A549 (cell line): ENCODE measurements at regions not wholly inside any gene's neighbourhood (a gene's known extent, or its start where the extent isn't known, plus 50 kb on each side); places are given as distances from the start of the nearest gene placed in this dataset.

ENCODE experiments used
- ATAC-seq, 2 experiments: fragments of 200-7000 bp in 1 of 2; fragments of >200 bp in 1 of 2; cut with Nextera tagmentation in 1 of 2; cut with Tn5 transposase in 1 of 2; 3 replicates each; pipeline versions ENCODE4 v1.8.0 to v1.9.1; 2018 to 2020; ENCODE audit warnings: mild to moderate bottlenecking in 1 of 2, moderate library complexity in 1 of 2
- CTCF ChIA-PET: fragments of 300-600 bp; sonication (Branson Sonifier 250); formaldehyde crosslinking; extraction: SDS; loops from one replicate; lab custom pipeline; 2021; ENCODE audit warnings: antibody characterized with exemption, inconsistent platforms; lab: Yijun Ruan, JAX
- POLR2A ChIA-PET: fragments of 350-600 bp; formaldehyde crosslinking; extraction: SDS; loops from one replicate; lab custom pipeline; 2021; ENCODE audit warnings: antibody characterized with exemption, inconsistent platforms; lab: Yijun Ruan, JAX
- DNase-seq, 2 experiments: peaks; one replicate each; pipeline versions ENCODE4 v3.0.0 to v3.0.0-alpha.2; 2011 to 2016; ENCODE audit warnings: low read depth in 1 of 2, low spot score in 1 of 2
- FAIRE-seq: peaks from 2 replicates; lab custom pipeline; 2011; peaks lifted over from hg19 to GRCh38; lab: Jason Lieb, UNC
- H3K27ac ChIP-seq, 2 experiments: fragments of >200 bp; sonication (Bioruptor Twin); formaldehyde crosslinking; 3 replicates each; pipeline ENCODE4 v1.5.1; 2016 to 2017
- H3K4me1 ChIP-seq: fragments of >200 bp; sonication (Bioruptor Twin); formaldehyde crosslinking; 3 replicates; pipeline ENCODE4 v1.6.1; 2016
- H3K4me2 ChIP-seq: fragments of >200 bp; sonication (Bioruptor Twin); formaldehyde crosslinking; 3 replicates; pipeline ENCODE4 v1.6.1; 2016
- H3K4me3 ChIP-seq: fragments of >200 bp; sonication (Bioruptor Twin); formaldehyde crosslinking; 3 replicates; pipeline ENCODE4 v1.5.1; 2016
- H3K9me3 ChIP-seq: fragments of >200 bp; sonication (Bioruptor Twin); formaldehyde crosslinking; 3 replicates; pipeline ENCODE4 v1.6.1; 2016
- CBX2 ChIP-seq: fragments of 200-600 bp; sonication (generic); IDR thresholded peaks from 2 replicates; pipeline ENCODE4 v1.6.1; 2016; ENCODE audit warnings: low read depth, mild to moderate bottlenecking, borderline replicate concordance
- CHD4 ChIP-seq: fragments of 200-600 bp; sonication (generic); IDR thresholded peaks from 2 replicates; pipeline ENCODE4 v1.6.1; 2016; ENCODE audit warnings: antibody characterized with exemption, mild to moderate bottlenecking, borderline replicate concordance
- FOSB ChIP-seq: fragments of 250-450 bp; sonication (Bioruptor Pico); IDR thresholded peaks from 2 replicates; pipeline ENCODE4 v1.5.0; 2020; ENCODE audit warnings: mild to moderate bottlenecking, moderate library complexity
- HDAC2 ChIP-seq: fragments of 200-600 bp; sonication (generic); IDR thresholded peaks from 2 replicates; pipeline ENCODE4 v1.6.1; 2016
- HMGXB4 ChIP-seq: fragments of 250-450 bp; sonication (Bioruptor Pico); IDR thresholded peaks from 2 replicates; pipeline ENCODE4 v1.5.0; 2021; ENCODE audit warnings: mild to moderate bottlenecking, moderate library complexity, borderline replicate concordance
- HOXB13 ChIP-seq: fragments of 250-450 bp; sonication (Bioruptor Pico); IDR thresholded peaks from 2 replicates; pipeline ENCODE4 v1.5.0; 2020; ENCODE audit warnings: low read depth, mild to moderate bottlenecking, moderate library complexity
- MAFK ChIP-seq: fragments of 450-650 bp; IDR thresholded peaks from 2 replicates; pipeline ENCODE4 v1.6.1; 2014; ENCODE audit not compliant: partially characterized antibody
- MYC ChIP-seq: IDR thresholded peaks from 2 replicates; pipeline ENCODE4 v1.6.1; 2012; ENCODE audit warnings: mild to moderate bottlenecking, inconsistent platforms, low read length, improper control_type of control experiment, borderline replicate concordance
- NPAS2 ChIP-seq: fragments of 250-450 bp; sonication (Bioruptor Pico); IDR thresholded peaks from 2 replicates; pipeline ENCODE4 v1.8.0; 2022; ENCODE audit warnings: mild to moderate bottlenecking, moderate library complexity, borderline replicate concordance
- POLR2A ChIP-seq: IDR thresholded peaks from 2 replicates; pipeline ENCODE4 v1.6.1; 2012; ENCODE audit warnings: mild to moderate bottlenecking, low read length
- RARB ChIP-seq: fragments of 250-450 bp; sonication (Bioruptor Pico); IDR thresholded peaks from 2 replicates; pipeline ENCODE4 v1.8.0; 2021; ENCODE audit warnings: mild to moderate bottlenecking, moderate library complexity
- REST ChIP-seq: fragments of 200-600 bp; sonication (generic); IDR thresholded peaks from 2 replicates; pipeline ENCODE4 v1.6.1; 2016; ENCODE audit warnings: antibody characterized with exemption, mild to moderate bottlenecking, moderate library complexity
- ZC3H11A ChIP-seq: fragments of 450-650 bp; IDR thresholded peaks from 2 replicates; pipeline ENCODE4 v1.6.1; 2014; ENCODE audit warnings: antibody characterized with exemption, mild to moderate bottlenecking
- ZFP36 ChIP-seq: fragments of 450-650 bp; IDR thresholded peaks from 2 replicates; pipeline ENCODE4 v1.6.1; 2014; ENCODE audit warnings: borderline replicate concordance; ENCODE audit not compliant: partially characterized antibody
- ZNF302 ChIP-seq: fragments of 250-450 bp; sonication (Bioruptor Pico); IDR thresholded peaks from 2 replicates; pipeline ENCODE4 v1.9.0; 2021; ENCODE audit warnings: inconsistent platforms, mild to moderate bottlenecking, moderate library complexity
- ZSCAN20 ChIP-seq: fragments of 250-450 bp; sonication (Bioruptor Pico); IDR thresholded peaks from 2 replicates; pipeline ENCODE4 v1.8.0; 2022; ENCODE audit warnings: mild to moderate bottlenecking, moderate library complexity
- WGBS: methylation state at CpG from one replicate; pipeline ENCODE4 v1.1.6; 2017; ENCODE audit errors: missing lambda C conversion rate; 5-methylcytosine and 5-hydroxymethylcytosine counted together
- TF ChIP-seq, protein P1 (sequence below): fragments of >200 bp; sonication (Bioruptor Twin); formaldehyde crosslinking; IDR thresholded peaks from 2 replicates; pipeline ENCODE4 v1.6.1; 2016
- TF ChIP-seq, protein P2 (sequence below): IDR thresholded peaks from 2 replicates; pipeline ENCODE4 v1.6.1; 2012; ENCODE audit warnings: low read depth, borderline replicate concordance

DNA sequence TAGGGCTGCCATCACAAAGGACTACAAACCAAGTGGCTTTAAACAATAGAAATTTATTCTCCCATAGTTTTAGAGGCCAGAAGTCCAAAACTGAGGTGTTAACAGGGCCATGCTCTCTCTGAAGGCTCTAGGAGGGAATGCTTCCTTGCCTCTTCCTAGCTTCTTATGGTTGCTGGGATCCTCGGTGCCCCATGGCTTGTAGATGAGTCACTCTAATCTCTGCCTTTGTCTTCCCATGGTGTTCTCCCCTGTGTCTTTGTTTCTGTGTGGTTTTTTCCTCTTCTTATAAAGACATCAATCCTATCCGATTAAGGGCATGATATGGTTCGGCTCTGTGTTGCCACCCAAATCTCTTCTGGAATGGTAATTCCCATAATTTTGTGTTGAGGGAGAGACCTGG lies 178.8 kb upstream of the NREP start:
- WGBS = 50% methylated on average over 3 of the region's 3 CpGs
- H3K9me3 ChIP-seq = no peaks in the 10 kb centered on the region
- no peak overlapping the region for H3K4me3 ChIP-seq
- TF ChIP-seq NPAS2 (CRISPR knock-in tag) = no peak
- no peak for TF ChIP-seq REST
- TF ChIP-seq ZNF302 (CRISPR knock-in tag) = no peak
- TF ChIP-seq, all 56 proteins: peak for 0
- no peak for ATAC-seq
- Histone ChIP-seq H3K4me2 (no peak overlapping the region), H3K4me1 (no peaks in the 10 kb centered on the region), H3K27ac (no peak overlapping the region)
- POLR2A ChIA-PET = no interaction called here
- CTCF ChIA-PET = no interaction called here
- no peak for FAIRE-seq
- DNase-seq = no peak

- H3K9me3 ChIP-seq = no peaks in the 10 kb centered on the region
- no peak for TF ChIP-seq HDAC2
- TF ChIP-seq CHD4 = no peak
- TF ChIP-seq MYC = no peak
- TF ChIP-seq FOSB (CRISPR knock-in tag) = no peak
- no peak for TF ChIP-seq HOXB13
- no peak for TF ChIP-seq MAFK
- no peak for TF ChIP-seq ZC3H11A
- TF ChIP-seq, protein P1, sequence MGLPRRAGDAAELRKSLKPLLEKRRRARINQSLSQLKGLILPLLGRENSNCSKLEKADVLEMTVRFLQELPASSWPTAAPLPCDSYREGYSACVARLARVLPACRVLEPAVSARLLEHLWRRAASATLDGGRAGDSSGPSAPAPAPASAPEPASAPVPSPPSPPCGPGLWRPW = no peak
- TF ChIP-seq CBX2 = no peak
- TF ChIP-seq POLR2A = no peak
- no peak for TF ChIP-seq HMGXB4 (CRISPR knock-in tag)
- TF ChIP-seq REST = no peak
- no peak for TF ChIP-seq ZFP36
- CTCF ChIA-PET = no interaction called here
- 44% methylated on average over 1 of the region's 1 CpG for WGBS
- H3K4me3 ChIP-seq = no peak overlapping the region
- H3K4me2 ChIP-seq = no peak overlapping the region
- DNase-seq (no peak), ATAC-seq (no peak), FAIRE-seq (no peak)
- H3K4me1 ChIP-seq = no peaks in the 10 kb centered on the region
- H3K27ac ChIP-seq = no peak overlapping the region
- POLR2A ChIA-PET = no interaction called here
Observed at GRCh38 chr5:111935009-111935408, 178.0 kb upstream of the NREP start.

DNA sequence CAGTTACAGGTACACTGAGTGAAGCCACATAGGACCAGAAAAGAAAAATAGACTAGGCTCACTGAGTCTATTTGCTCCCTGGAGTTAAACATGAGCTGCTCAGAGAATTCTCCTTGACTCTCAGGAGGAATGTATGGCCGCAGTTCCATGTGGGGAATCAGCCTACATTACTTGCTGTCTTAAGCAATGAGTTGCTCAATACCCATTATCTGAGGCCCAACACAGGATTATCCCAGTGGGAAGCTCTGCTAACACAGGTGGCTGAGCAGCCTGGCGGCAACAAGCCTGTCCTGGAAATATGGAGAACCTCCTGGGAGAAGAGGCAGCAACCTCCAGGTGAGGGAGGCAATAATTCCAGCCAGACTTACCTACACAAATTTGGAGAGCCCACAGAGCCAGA lies 177.5 kb upstream of the NREP start:
- no peak for FAIRE-seq
- no peak for ATAC-seq
- Histone ChIP-seq H3K4me3 (no peak overlapping the region), H3K4me1 (no peaks in the 10 kb centered on the region), H3K4me2 (no peak overlapping the region), H3K27ac (no peak overlapping the region), H3K9me3 (no peaks in the 10 kb centered on the region)
- WGBS = 24% methylated on average over 2 of the region's 2 CpGs
- ChIA-PET CTCF (no interaction called here), POLR2A (no interaction called here)
- no peak for DNase-seq
- TF ChIP-seq POLR2A = no peak
- no peak for TF ChIP-seq RARB
- TF ChIP-seq ZSCAN20 (CRISPR knock-in tag) = no peak
- TF ChIP-seq REST = no peak
- no peak for TF ChIP-seq MYC
- TF ChIP-seq ZC3H11A = no peak
- TF ChIP-seq, protein P2, sequence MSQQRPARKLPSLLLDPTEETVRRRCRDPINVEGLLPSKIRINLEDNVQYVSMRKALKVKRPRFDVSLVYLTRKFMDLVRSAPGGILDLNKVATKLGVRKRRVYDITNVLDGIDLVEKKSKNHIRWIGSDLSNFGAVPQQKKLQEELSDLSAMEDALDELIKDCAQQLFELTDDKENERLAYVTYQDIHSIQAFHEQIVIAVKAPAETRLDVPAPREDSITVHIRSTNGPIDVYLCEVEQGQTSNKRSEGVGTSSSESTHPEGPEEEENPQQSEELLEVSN = no peak
